Vagina (tissue), 2 donors: ENCODE measurements at regions not wholly inside any gene's neighbourhood (a gene's known extent, or its start where the extent isn't known, plus 50 kb on each side); places are given as distances from the start of the nearest gene placed in this dataset.

ENCODE experiments used
- POLR2A ChIP-seq, 2 donors: fragments of 450-650 bp; IDR thresholded peaks; one replicate each; pipeline ENCODE4 v1.6.1; 2017; ENCODE audit warnings: antibody characterized with exemption in 2 of 2, mild to moderate bottlenecking in 2 of 2, moderate library complexity in 2 of 2
- TF ChIP-seq, protein P1 (sequence below), 3 experiments: fragments of 450-650 bp in 2 of 3; fragments of 200-600 bp in 1 of 3; sonication (generic) in 1 of 3; IDR thresholded peaks; one replicate each; pipeline ENCODE4 v1.5.1; 2017 to 2019; ENCODE audit warnings: antibody characterized with exemption in 3 of 3, mild to moderate bottlenecking in 2 of 3, moderate library complexity in 2 of 3

DNA sequence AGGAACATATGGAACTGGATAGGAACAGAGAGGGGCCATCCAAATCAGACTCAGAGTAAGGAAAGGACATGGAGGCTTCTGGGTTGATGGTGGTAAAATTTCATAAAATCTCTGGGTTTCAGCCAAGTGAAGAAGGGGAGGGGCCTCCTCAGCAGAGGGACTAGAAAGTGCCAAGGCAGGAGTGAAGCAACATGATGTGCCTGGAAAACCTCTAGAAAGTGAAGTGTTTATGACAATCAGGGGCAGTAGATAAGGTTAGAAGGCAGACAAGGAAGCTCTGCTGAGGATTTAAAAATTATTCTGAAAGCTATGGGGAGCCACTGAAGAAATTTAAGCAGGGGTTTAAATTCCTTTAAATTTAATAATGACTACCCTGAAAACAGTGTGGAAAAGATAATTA lies 126.0 kb upstream of the TENT5A start:
- TF ChIP-seq, protein P1, sequence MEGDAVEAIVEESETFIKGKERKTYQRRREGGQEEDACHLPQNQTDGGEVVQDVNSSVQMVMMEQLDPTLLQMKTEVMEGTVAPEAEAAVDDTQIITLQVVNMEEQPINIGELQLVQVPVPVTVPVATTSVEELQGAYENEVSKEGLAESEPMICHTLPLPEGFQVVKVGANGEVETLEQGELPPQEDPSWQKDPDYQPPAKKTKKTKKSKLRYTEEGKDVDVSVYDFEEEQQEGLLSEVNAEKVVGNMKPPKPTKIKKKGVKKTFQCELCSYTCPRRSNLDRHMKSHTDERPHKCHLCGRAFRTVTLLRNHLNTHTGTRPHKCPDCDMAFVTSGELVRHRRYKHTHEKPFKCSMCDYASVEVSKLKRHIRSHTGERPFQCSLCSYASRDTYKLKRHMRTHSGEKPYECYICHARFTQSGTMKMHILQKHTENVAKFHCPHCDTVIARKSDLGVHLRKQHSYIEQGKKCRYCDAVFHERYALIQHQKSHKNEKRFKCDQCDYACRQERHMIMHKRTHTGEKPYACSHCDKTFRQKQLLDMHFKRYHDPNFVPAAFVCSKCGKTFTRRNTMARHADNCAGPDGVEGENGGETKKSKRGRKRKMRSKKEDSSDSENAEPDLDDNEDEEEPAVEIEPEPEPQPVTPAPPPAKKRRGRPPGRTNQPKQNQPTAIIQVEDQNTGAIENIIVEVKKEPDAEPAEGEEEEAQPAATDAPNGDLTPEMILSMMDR (IDR thresholded peaks at IDR 0.05), result no peak
- no peak for TF ChIP-seq POLR2A (IDR thresholded peaks at IDR 0.05)
